Lung (tissue), 11 donors: ENCODE measurements at regions not wholly inside any gene's neighbourhood (a gene's known extent, or its start where the extent isn't known, plus 50 kb on each side); places are given as distances from the start of the nearest gene placed in this dataset.
"Not testable (repeated sequence)": the region's sequence is repeated elsewhere in the genome, so short reads cannot be mapped to it uniquely, and the experiment has no call there.

Experiments used
- ATAC-seq: fragments of 200-7000 bp; cut with Tn5 transposase; one replicate; pipeline ENCODE4 v1.9.1; 2020; ENCODE audit warnings: moderate number of reproducible peaks; ENCODE audit not compliant: insufficient read depth, low FRiP score
- DNase-seq, 3 donors: peaks; one replicate each; pipeline ENCODE4 v3.0.0-alpha.2; 2013 to 2017
- H3K27ac ChIP-seq, 2 donors: one replicate each; pipeline ENCODE4 v1.5.1; 2013; ENCODE audit warnings: mild to moderate bottlenecking in 2 of 2, moderate library complexity in 2 of 2, control low read depth in 1 of 2, inconsistent platforms in 1 of 2, low read depth in 1 of 2, low read length in 1 of 2
- H3K27me3 ChIP-seq, 3 donors: one replicate each; pipeline ENCODE4 v1.5.1; 2013; ENCODE audit warnings: low read length in 2 of 3; ENCODE audit not compliant: control insufficient read depth in 3 of 3, insufficient read depth in 3 of 3
- H3K36me3 ChIP-seq, 4 donors: one replicate each; pipeline ENCODE4 v1.5.1; 2013; ENCODE audit warnings: low read length in 4 of 4, mild to moderate bottlenecking in 1 of 4, moderate library complexity in 1 of 4; ENCODE audit not compliant: control insufficient read depth in 4 of 4, insufficient read depth in 4 of 4
- H3K4me1 ChIP-seq, 5 donors: one replicate each; pipeline ENCODE4 v1.5.1; 2013; ENCODE audit warnings: low read length in 5 of 5, mild to moderate bottlenecking in 2 of 5, moderate library complexity in 1 of 5; ENCODE audit not compliant: control insufficient read depth in 5 of 5, insufficient read depth in 5 of 5
- H3K4me3 ChIP-seq: one replicate; pipeline ENCODE4 v1.5.1; 2013; ENCODE audit warnings: mild to moderate bottlenecking, control low read depth, moderate library complexity
- H3K9ac ChIP-seq, 2 donors: one replicate each; pipeline ENCODE4 v1.5.1; 2013; ENCODE audit warnings: low read length in 2 of 2, control low read depth in 1 of 2; ENCODE audit not compliant: insufficient read depth in 1 of 2
- H3K9me3 ChIP-seq, 4 donors: one replicate each; pipeline ENCODE4 v1.5.1; 2013; ENCODE audit warnings: low read length in 3 of 4, mild to moderate bottlenecking in 1 of 4, moderate library complexity in 1 of 4; ENCODE audit not compliant: control insufficient read depth in 4 of 4, insufficient read depth in 3 of 4
- WGBS, 2 donors: extraction: QIAGEN DNeasy Blood & Tissue Kit; methylation state at CpG; one replicate each; pipeline ENCODE4 v1.1.7; 2013; 5-methylcytosine and 5-hydroxymethylcytosine counted together
- TF ChIP-seq, protein P1 (sequence below): IDR thresholded peaks from 2 replicates; pipeline ENCODE4 v1.5.1; 2012; ENCODE audit warnings: mild to moderate bottlenecking; ENCODE audit errors: control extremely low read depth, extremely low read depth
- donor health status: control.
- donor health status: control.
- donor health status: Bipolar disorder and iron deficiency.
- donor health status: healthy.
- donor health status: DM: yes; HTN: yes; CAD: no.

DNA sequence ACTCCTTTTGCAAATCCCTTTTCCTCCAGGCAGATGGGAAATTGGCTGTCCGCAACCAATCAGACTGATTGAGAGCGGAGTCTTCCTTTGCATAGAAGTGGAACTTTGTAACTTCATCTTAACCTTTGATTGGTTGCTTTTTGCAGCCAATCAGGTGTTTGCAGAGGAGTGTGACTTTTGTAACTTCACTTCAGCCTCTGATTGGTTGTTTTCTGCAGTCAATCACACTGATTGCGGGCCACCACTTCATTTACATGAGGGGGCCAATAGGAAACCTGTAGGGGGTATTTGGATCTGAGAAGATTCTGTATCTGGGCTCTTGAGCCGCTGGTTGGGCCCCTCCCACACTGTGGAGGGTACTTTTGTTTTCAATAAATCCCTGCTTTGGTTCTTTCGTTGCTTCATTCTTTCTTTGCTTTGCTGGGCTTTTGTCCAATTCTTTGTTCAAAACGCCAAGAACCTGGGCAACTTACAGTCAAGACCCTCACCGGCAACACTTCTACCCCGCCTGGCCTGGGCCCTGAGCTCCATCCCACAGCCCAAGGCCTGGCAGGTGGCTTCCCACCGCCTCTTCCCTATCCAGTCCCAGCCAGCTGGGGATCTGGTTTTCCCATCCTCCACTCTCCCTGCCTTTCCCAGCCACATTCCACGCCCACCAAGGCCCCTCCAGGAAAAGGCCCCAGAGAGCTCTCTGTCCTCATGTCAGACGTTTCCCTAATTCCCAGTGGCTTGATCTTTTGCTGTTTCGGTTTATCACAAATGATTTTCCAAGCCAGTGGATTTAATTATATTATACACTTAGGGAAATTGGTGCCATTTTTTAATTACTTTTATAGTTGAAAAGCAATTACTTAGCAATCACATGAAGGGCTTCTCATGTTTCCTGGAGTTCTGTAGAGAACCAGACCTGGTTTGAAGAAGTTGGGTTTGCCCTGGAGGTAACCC, 110.2 kb upstream of the STX18 start:
- Histone ChIP-seq H3K4me3 (no peak overlapping the region), H3K4me1 (no peaks in the 10 kb centered on the region), H3K9ac (no peak overlapping the region), H3K9me3 (no peaks in the 10 kb centered on the region), H3K27ac (no peak overlapping the region), H3K36me3 (peaks cover 0 to 3% (median 0%) of the 10 kb centered on the region in 4 donors), H3K27me3 (no peaks in the 10 kb centered on the region)
- TF ChIP-seq, protein P1, sequence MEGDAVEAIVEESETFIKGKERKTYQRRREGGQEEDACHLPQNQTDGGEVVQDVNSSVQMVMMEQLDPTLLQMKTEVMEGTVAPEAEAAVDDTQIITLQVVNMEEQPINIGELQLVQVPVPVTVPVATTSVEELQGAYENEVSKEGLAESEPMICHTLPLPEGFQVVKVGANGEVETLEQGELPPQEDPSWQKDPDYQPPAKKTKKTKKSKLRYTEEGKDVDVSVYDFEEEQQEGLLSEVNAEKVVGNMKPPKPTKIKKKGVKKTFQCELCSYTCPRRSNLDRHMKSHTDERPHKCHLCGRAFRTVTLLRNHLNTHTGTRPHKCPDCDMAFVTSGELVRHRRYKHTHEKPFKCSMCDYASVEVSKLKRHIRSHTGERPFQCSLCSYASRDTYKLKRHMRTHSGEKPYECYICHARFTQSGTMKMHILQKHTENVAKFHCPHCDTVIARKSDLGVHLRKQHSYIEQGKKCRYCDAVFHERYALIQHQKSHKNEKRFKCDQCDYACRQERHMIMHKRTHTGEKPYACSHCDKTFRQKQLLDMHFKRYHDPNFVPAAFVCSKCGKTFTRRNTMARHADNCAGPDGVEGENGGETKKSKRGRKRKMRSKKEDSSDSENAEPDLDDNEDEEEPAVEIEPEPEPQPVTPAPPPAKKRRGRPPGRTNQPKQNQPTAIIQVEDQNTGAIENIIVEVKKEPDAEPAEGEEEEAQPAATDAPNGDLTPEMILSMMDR: no peak
- DNase-seq (no peak), ATAC-seq (no peak)
- 85 to 87% methylated on average over 12 of the region's 12 CpGs for WGBS, 2 donors

DNA sequence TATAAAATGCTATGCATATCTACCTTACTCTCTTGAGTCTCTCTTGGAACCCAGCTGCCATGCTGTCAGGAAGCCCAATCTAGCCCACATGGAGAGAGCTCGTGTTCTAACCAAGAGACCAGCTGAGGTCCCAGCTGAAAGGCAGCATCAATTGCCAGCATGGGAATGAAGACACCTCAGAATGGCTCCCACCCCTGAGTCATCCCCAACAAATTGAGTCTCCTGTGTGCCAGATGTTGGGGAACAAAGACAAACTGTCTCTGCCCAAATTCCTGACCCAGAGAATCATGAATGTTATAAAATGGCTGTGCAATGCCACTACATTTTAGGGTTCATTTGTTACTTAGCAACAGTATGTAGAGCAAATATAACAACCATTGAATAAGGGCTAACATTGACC, 105.2 kb upstream of the STX18 start:
- Histone ChIP-seq H3K9ac (no peak overlapping the region), H3K4me1 (peaks cover 0 to 5% (median 0%) of the 10 kb centered on the region in 5 donors), H3K36me3 (peaks cover 0 to 3% (median 0%) of the 10 kb centered on the region in 4 donors), H3K4me3 (no peak overlapping the region), H3K27ac (no peak overlapping the region), H3K27me3 (no peaks in the 10 kb centered on the region), H3K9me3 (peaks cover 0 to 2% (median 0%) of the 10 kb centered on the region in 4 donors)
- TF ChIP-seq, protein P1: no peak
- no peak for DNase-seq
- no peak for ATAC-seq
- WGBS, 2 donors: 90 to 100% methylated on average over 1 of the region's 1 CpG

DNA sequence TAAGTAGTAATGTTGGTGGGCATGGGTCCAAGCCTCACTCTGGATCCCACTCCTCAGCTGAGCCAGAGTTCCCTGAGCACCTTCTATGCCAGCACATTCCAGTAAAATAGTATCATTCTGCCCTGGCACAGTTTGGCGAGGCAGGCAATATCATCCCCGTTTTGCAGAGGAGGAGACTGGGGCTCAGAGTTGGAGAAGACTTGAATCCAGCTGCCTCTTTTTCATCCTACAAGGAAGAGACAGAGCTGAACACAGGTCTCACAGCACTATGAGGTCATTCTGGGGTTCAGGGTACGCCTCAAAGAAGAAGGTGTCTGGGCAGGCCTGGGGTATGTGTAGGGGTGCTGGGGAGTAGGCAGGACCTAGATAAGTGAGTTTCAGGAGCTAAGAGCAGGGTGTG, 103.9 kb upstream of the STX18 start:
- peaks cover 0 to 3% (median 0%) of the 10 kb centered on the region in 4 donors for H3K36me3 ChIP-seq
- H3K4me1 ChIP-seq: peaks cover 0 to 18% (median 0%) of the 10 kb centered on the region in 5 donors
- TF ChIP-seq, protein P1: no peak
- peaks cover 0 to 2% (median 0%) of the 10 kb centered on the region in 4 donors for H3K9me3 ChIP-seq
- no peak overlapping the region for H3K9ac ChIP-seq
- no peaks in the 10 kb centered on the region for H3K27me3 ChIP-seq
- H3K27ac ChIP-seq: no peak overlapping the region
- WGBS, 2 donors: 88 to 94% methylated on average over 3 of the region's 3 CpGs
- ATAC-seq: no peak
- DNase-seq: peak in 1 of 3 donors; percentile 4
- no peak overlapping the region for H3K4me3 ChIP-seq

DNA sequence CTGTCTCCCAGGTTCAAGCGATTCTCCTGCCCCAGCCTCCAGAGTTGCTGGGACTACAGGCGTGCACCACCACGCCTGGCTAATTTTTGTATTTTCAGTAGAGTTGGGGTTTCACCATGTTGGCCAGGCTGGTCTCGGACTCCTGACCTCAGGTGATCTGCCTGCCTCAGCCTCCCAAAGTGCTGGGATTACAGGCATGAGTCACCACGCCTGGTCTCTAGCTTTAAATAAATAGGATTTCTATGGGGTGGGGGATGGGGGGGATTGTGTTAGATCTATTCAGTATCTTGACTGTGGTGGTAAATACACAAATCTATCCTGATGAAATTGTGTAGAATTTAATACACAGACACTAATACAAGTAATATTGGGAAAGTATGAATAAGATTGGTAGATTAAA, 102.4 kb upstream of the STX18 start:
- not testable (repeated sequence) for H3K27ac ChIP-seq, H3K9ac ChIP-seq, H3K9me3 ChIP-seq, H3K27me3 ChIP-seq, ATAC-seq, H3K36me3 ChIP-seq, H3K4me3 ChIP-seq, DNase-seq
- 92 to 94% methylated on average over 5 of the region's 5 CpGs for WGBS, 2 donors
- peaks cover 0 to 20% (median 0%) of the 10 kb centered on the region in 5 donors for H3K4me1 ChIP-seq

DNA sequence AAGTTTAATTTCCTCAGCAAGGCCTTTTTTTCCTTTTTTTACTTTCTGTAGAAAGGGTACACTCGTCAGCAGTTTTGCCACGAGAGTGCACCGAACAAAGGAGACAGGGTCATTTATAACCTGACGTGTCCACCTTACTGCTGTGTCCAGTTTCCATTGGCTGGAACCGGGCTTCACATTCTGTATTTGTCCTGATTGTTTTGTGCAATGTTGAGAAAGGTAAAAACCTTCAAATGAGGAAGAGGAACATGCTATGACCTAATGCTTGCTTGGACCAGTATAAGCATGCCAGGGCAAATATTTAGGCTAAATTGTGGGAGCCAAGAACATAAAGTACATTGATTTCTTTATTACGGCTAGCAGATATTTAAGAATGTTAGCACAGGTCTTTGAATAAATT, 101.9 kb upstream of the STX18 start:
- H3K27ac ChIP-seq, H3K36me3 ChIP-seq, H3K4me3 ChIP-seq, H3K9ac ChIP-seq, H3K9me3 ChIP-seq, ATAC-seq, DNase-seq, H3K27me3 ChIP-seq: not testable (repeated sequence)
- H3K4me1 ChIP-seq: peaks cover 0 to 20% (median 0%) of the 10 kb centered on the region in 5 donors
- WGBS, 2 donors: 88 to 89% methylated on average over 6 of the region's 6 CpGs
